ENCODE measurements at regions not wholly inside any gene's neighbourhood (a gene's known extent, or its start where the extent isn't known, plus 50 kb on each side); places are given as distances from the start of the nearest gene placed in this dataset.
"Not testable (repeated sequence)": the region's sequence is repeated elsewhere in the genome, so short reads cannot be mapped to it uniquely, and the experiment has no call there.

GRCh38 chr4:95898226-95898625, 58.3 kb downstream of the PDHA2 start:
- intact Hi-C loops (cut with micrococcal nuclease), result no loop called here
- no peak overlapping the region for H3K4me3 Mint-ChIP-seq
- no peaks in the 10 kb centered on the region for H3K27me3 Mint-ChIP-seq
- H3K36me3 Mint-ChIP-seq (ENCODE audit: low read depth), result no peaks in the 10 kb centered on the region
- peaks cover 14% of the 10 kb centered on the region for H3K9me3 Mint-ChIP-seq
- H3K4me1 Mint-ChIP-seq (ENCODE audit: low read depth), result no peaks in the 10 kb centered on the region
- no peak overlapping the region for H3K27ac Mint-ChIP-seq

- intact Hi-C loops (cut with micrococcal nuclease), result no loop called here
- Mint-ChIP-seq H3K27me3 (no peaks in the 10 kb centered on the region), H3K4me3 (no peak overlapping the region), H3K27ac (no peak overlapping the region), H3K4me1 (ENCODE audit: low read depth) (no peaks in the 10 kb centered on the region), H3K36me3 (ENCODE audit: low read depth) (no peaks in the 10 kb centered on the region), H3K9me3 (peaks cover 38% of the 10 kb centered on the region)
These were observed 69.3 kb downstream of the PDHA2 start for GRCh38 chr4:95909211-95909610.

GRCh38 chr4:95910749-95911148, 70.9 kb downstream of the PDHA2 start:
- H3K4me1 Mint-ChIP-seq (ENCODE audit: low read depth), result no peaks in the 10 kb centered on the region
- intact Hi-C loops (cut with micrococcal nuclease), result no loop called here
- peaks cover 42% of the 10 kb centered on the region for H3K9me3 Mint-ChIP-seq
- H3K27me3 Mint-ChIP-seq, result no peaks in the 10 kb centered on the region
- no peak overlapping the region for H3K4me3 Mint-ChIP-seq
- no peak overlapping the region for H3K27ac Mint-ChIP-seq
- no peaks in the 10 kb centered on the region for H3K36me3 Mint-ChIP-seq (ENCODE audit: low read depth)

- Mint-ChIP-seq H3K9me3 (peaks cover 41% of the 10 kb centered on the region), H3K36me3 (ENCODE audit: low read depth) (no peaks in the 10 kb centered on the region), H3K27ac (no peak overlapping the region), H3K4me1 (ENCODE audit: low read depth) (no peaks in the 10 kb centered on the region), H3K4me3 (no peak overlapping the region), H3K27me3 (no peaks in the 10 kb centered on the region)
- intact Hi-C loops (cut with micrococcal nuclease), result no loop called here
These were observed 81.6 kb downstream of the PDHA2 start for GRCh38 chr4:95921470-95921869.

GRCh38 chr4:95929448-95930064, 89.7 kb downstream of the PDHA2 start:
- Mint-ChIP-seq H3K9me3 (peaks cover 62% of the 10 kb centered on the region), H3K27me3 (no peaks in the 10 kb centered on the region), H3K27ac (no peak overlapping the region), H3K4me3 (no peak overlapping the region), H3K4me1 (ENCODE audit: low read depth) (no peaks in the 10 kb centered on the region), H3K36me3 (ENCODE audit: low read depth) (no peaks in the 10 kb centered on the region)
- intact Hi-C loops (cut with micrococcal nuclease), result no loop called here

- H3K9me3 Mint-ChIP-seq, result peaks cover 29% of the 10 kb centered on the region
- no peaks in the 10 kb centered on the region for H3K4me1 Mint-ChIP-seq (ENCODE audit: low read depth)
- no peak overlapping the region for H3K27ac Mint-ChIP-seq
- H3K4me3 Mint-ChIP-seq, result no peak overlapping the region
- intact Hi-C loops (cut with micrococcal nuclease), result no loop called here
- no peaks in the 10 kb centered on the region for H3K27me3 Mint-ChIP-seq
- H3K36me3 Mint-ChIP-seq (ENCODE audit: low read depth), result no peaks in the 10 kb centered on the region
These were observed 99.2 kb downstream of the PDHA2 start for GRCh38 chr4:95939141-95939540.

- H3K9me3 Mint-ChIP-seq, result peaks cover 55% of the 10 kb centered on the region
- H3K4me3 Mint-ChIP-seq, result no peak overlapping the region
- intact Hi-C loops (cut with micrococcal nuclease), result no loop called here
- H3K27ac Mint-ChIP-seq, result no peak overlapping the region
- no peaks in the 10 kb centered on the region for H3K4me1 Mint-ChIP-seq (ENCODE audit: low read depth)
- no peaks in the 10 kb centered on the region for H3K27me3 Mint-ChIP-seq
- H3K36me3 Mint-ChIP-seq (ENCODE audit: low read depth), result no peaks in the 10 kb centered on the region
These were observed 109.4 kb downstream of the PDHA2 start for GRCh38 chr4:95949136-95949765.

- no peaks in the 10 kb centered on the region for H3K36me3 Mint-ChIP-seq (ENCODE audit: low read depth)
- H3K27ac Mint-ChIP-seq, result no peak overlapping the region
- no peaks in the 10 kb centered on the region for H3K4me1 Mint-ChIP-seq (ENCODE audit: low read depth)
- intact Hi-C loops (cut with micrococcal nuclease), result no loop called here
- H3K27me3 Mint-ChIP-seq, result no peaks in the 10 kb centered on the region
- no peak overlapping the region for H3K4me3 Mint-ChIP-seq
- H3K9me3 Mint-ChIP-seq, result peaks cover 60% of the 10 kb centered on the region
These were observed 109.9 kb downstream of the PDHA2 start for GRCh38 chr4:95949808-95950207.

GRCh38 chr4:95952538-95952937, 112.6 kb downstream of the PDHA2 start:
- H3K4me3 Mint-ChIP-seq; H3K27me3 Mint-ChIP-seq; H3K27ac Mint-ChIP-seq; H3K4me1 Mint-ChIP-seq (ENCODE audit: low read depth); intact Hi-C loops (cut with micrococcal nuclease); H3K36me3 Mint-ChIP-seq (ENCODE audit: low read depth): not testable (repeated sequence)
- H3K9me3 Mint-ChIP-seq, result peaks cover 57% of the 10 kb centered on the region

GRCh38 chr4:95956094-95956493, 116.2 kb downstream of the PDHA2 start:
- Mint-ChIP-seq H3K9me3 (peaks cover 39% of the 10 kb centered on the region), H3K4me3 (no peak overlapping the region), H3K36me3 (ENCODE audit: low read depth) (no peaks in the 10 kb centered on the region), H3K4me1 (ENCODE audit: low read depth) (no peaks in the 10 kb centered on the region), H3K27me3 (no peaks in the 10 kb centered on the region), H3K27ac (no peak overlapping the region)
- intact Hi-C loops (cut with micrococcal nuclease), result no loop called here

- Mint-ChIP-seq H3K4me1 (ENCODE audit: low read depth) (no peaks in the 10 kb centered on the region), H3K9me3 (peaks cover 29% of the 10 kb centered on the region), H3K27ac (no peak overlapping the region), H3K27me3 (no peaks in the 10 kb centered on the region), H3K36me3 (ENCODE audit: low read depth) (no peaks in the 10 kb centered on the region), H3K4me3 (no peak overlapping the region)
- intact Hi-C loops (cut with micrococcal nuclease), result no loop called here
These were observed 117.2 kb downstream of the PDHA2 start for GRCh38 chr4:95957054-95957453.

GRCh38 chr4:95957759-95958158, 117.9 kb downstream of the PDHA2 start:
- intact Hi-C loops (cut with micrococcal nuclease), result no loop called here
- Mint-ChIP-seq H3K4me1 (ENCODE audit: low read depth) (no peaks in the 10 kb centered on the region), H3K27ac (no peak overlapping the region), H3K27me3 (no peaks in the 10 kb centered on the region), H3K4me3 (no peak overlapping the region), H3K36me3 (ENCODE audit: low read depth) (no peaks in the 10 kb centered on the region), H3K9me3 (peaks cover 22% of the 10 kb centered on the region)

GRCh38 chr4:95959182-95959581, 119.3 kb downstream of the PDHA2 start:
- H3K4me3 Mint-ChIP-seq, result no peak overlapping the region
- H3K36me3 Mint-ChIP-seq (ENCODE audit: low read depth), result no peaks in the 10 kb centered on the region
- no peaks in the 10 kb centered on the region for H3K27me3 Mint-ChIP-seq
- intact Hi-C loops (cut with micrococcal nuclease), result no loop called here
- H3K27ac Mint-ChIP-seq, result no peak overlapping the region
- H3K9me3 Mint-ChIP-seq, result peaks cover 10% of the 10 kb centered on the region
- H3K4me1 Mint-ChIP-seq (ENCODE audit: low read depth), result no peaks in the 10 kb centered on the region

- no peaks in the 10 kb centered on the region for H3K4me1 Mint-ChIP-seq (ENCODE audit: low read depth)
- H3K27me3 Mint-ChIP-seq, result no peaks in the 10 kb centered on the region
- intact Hi-C loops (cut with micrococcal nuclease), result no loop called here
- no peak overlapping the region for H3K4me3 Mint-ChIP-seq
- no peaks in the 10 kb centered on the region for H3K36me3 Mint-ChIP-seq (ENCODE audit: low read depth)
- H3K9me3 Mint-ChIP-seq, result peaks cover 7% of the 10 kb centered on the region
- no peak overlapping the region for H3K27ac Mint-ChIP-seq
These were observed 119.7 kb downstream of the PDHA2 start for GRCh38 chr4:95959633-95960032.

GRCh38 chr4:95963456-95963855, 123.6 kb downstream of the PDHA2 start:
- no peak overlapping the region for H3K27ac Mint-ChIP-seq
- intact Hi-C loops (cut with micrococcal nuclease), result no loop called here
- H3K4me3 Mint-ChIP-seq, result no peak overlapping the region
- H3K9me3 Mint-ChIP-seq, result peaks cover 27% of the 10 kb centered on the region
- no peaks in the 10 kb centered on the region for H3K27me3 Mint-ChIP-seq
- no peaks in the 10 kb centered on the region for H3K4me1 Mint-ChIP-seq (ENCODE audit: low read depth)
- no peaks in the 10 kb centered on the region for H3K36me3 Mint-ChIP-seq (ENCODE audit: low read depth)

All from dendritic cell treated with granulocyte-macrophage colony-stimulating factor and Interleukin-4, amounts not matched to agents 40 ng/mL and 50 ng/mL, for 4 days (primary cell).